Astrocyte (in vitro differentiated cells and primary cell): ENCODE measurements at regions not wholly inside any gene's neighbourhood (a gene's known extent, or its start where the extent isn't known, plus 50 kb on each side); places are given as distances from the start of the nearest gene placed in this dataset.

ENCODE experiments used
- EZH2 ChIP-seq: IDR thresholded peaks from 2 replicates; pipeline ENCODE4 v1.6.1; 2012; ENCODE audit warnings: mild to moderate bottlenecking, low read length, inconsistent platforms; ENCODE audit not compliant: insufficient read depth
- TF ChIP-seq, protein P1 (sequence below): IDR thresholded peaks from 2 replicates; pipeline ENCODE4 v1.5.1; 2011; ENCODE audit warnings: low read depth, mild to moderate bottlenecking, inconsistent platforms, low read length, moderate library complexity; ENCODE audit not compliant: insufficient read depth

DNA sequence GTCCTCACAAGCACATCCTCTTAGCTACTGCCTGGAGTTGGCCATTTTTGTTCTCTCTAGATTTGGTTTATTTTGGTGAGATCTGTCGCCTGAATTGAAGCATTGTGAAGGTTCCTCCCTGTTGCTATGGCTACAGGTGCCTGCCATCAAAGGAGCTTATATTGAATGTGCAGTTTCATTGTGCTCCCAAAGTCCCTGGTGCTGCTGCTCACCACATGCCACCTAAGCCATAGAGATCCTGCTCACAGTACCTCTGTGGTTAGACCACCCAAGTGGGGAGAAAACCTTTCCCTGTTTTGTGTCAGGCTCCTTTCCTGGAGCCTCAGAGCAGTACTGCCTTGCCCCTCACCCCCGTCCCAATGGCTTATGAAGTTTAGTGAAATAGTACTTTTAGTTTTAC, 383.4 kb downstream of the TMEM38B start:
- TF ChIP-seq, protein P1, sequence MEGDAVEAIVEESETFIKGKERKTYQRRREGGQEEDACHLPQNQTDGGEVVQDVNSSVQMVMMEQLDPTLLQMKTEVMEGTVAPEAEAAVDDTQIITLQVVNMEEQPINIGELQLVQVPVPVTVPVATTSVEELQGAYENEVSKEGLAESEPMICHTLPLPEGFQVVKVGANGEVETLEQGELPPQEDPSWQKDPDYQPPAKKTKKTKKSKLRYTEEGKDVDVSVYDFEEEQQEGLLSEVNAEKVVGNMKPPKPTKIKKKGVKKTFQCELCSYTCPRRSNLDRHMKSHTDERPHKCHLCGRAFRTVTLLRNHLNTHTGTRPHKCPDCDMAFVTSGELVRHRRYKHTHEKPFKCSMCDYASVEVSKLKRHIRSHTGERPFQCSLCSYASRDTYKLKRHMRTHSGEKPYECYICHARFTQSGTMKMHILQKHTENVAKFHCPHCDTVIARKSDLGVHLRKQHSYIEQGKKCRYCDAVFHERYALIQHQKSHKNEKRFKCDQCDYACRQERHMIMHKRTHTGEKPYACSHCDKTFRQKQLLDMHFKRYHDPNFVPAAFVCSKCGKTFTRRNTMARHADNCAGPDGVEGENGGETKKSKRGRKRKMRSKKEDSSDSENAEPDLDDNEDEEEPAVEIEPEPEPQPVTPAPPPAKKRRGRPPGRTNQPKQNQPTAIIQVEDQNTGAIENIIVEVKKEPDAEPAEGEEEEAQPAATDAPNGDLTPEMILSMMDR, result no peak
- no peak for TF ChIP-seq EZH2
